OCI-LY7 (cell line): ENCODE measurements at regions not wholly inside any gene's neighbourhood (a gene's known extent, or its start where the extent isn't known, plus 50 kb on each side); places are given as distances from the start of the nearest gene placed in this dataset.

Experiments
- BruUV-seq: library from RNA; stranded (reverse); fragments of 400-500 nt; replicated peaks from 2 replicates; lab custom pipeline; 2021; lab: Mats Ljungman, UMichigan
- CTCF ChIA-PET: fragments of 300-600 bp; sonication (Branson Sonifier 250); formaldehyde crosslinking; loops from one replicate; lab custom pipeline; 2022; ENCODE audit warnings: antibody characterized with exemption; ENCODE audit not compliant: unreplicated experiment; lab: Charles Lee
- POLR2A ChIA-PET: fragments of 300-600 bp; sonication (Branson Sonifier 250); formaldehyde crosslinking; loops from one replicate; lab custom pipeline; 2022; ENCODE audit warnings: antibody characterized with exemption; lab: Charles Lee
- DNase-seq: peaks from one replicate; pipeline ENCODE4 v3.0.0-alpha.2; 2015; ENCODE audit warnings: low spot score
- H2AFZ ChIP-seq: fragments of 200-600 bp; sonication (generic), shearing (Covaris generic); 2 replicates; pipeline ENCODE4 v1.6.1; 2014; ENCODE audit warnings: mild to moderate bottlenecking, antibody characterized with exemption, low read length, moderate library complexity
- H3K27ac ChIP-seq: fragments of 200-600 bp; sonication (generic); 2 replicates; pipeline ENCODE4 v1.5.1; 2014; ENCODE audit warnings: mixed run types, low read depth, mild to moderate bottlenecking, moderate library complexity, low read length, inconsistent platforms; ENCODE audit not compliant: poor library complexity, severe bottlenecking
- H3K36me3 ChIP-seq: fragments of 200-600 bp; sonication (generic); 2 replicates; pipeline ENCODE4 v1.6.1; 2014; ENCODE audit warnings: mild to moderate bottlenecking, antibody characterized with exemption, low read length, moderate library complexity, mixed read lengths; ENCODE audit not compliant: insufficient read depth
- H3K4me1 ChIP-seq: fragments of 200-600 bp; sonication (generic); 2 replicates; pipeline ENCODE4 v1.5.1; 2014; ENCODE audit warnings: mild to moderate bottlenecking, low read length; ENCODE audit not compliant: insufficient read depth, poor library complexity, severe bottlenecking
- H3K4me2 ChIP-seq: fragments of 200-600 bp; sonication (generic); 2 replicates; pipeline ENCODE4 v1.6.1; 2014; ENCODE audit warnings: mild to moderate bottlenecking, low read length
- H3K4me3 ChIP-seq: fragments of 200-600 bp; sonication (generic); 2 replicates; pipeline ENCODE4 v1.5.1; 2014; ENCODE audit warnings: mild to moderate bottlenecking, low read depth, low read length; ENCODE audit not compliant: poor library complexity, severe bottlenecking
- H3K79me2 ChIP-seq: fragments of 200-600 bp; sonication (generic); 2 replicates; pipeline ENCODE4 v1.6.1; 2016; ENCODE audit warnings: low read depth, mild to moderate bottlenecking, low read length, moderate library complexity, mixed read lengths; ENCODE audit not compliant: insufficient read depth
- H3K9me2 ChIP-seq: fragments of 200-600 bp; sonication (generic); 2 replicates; pipeline ENCODE4 v1.6.1; 2016; ENCODE audit warnings: mild to moderate bottlenecking, low read length, mixed read lengths; ENCODE audit not compliant: insufficient read depth
- H3K9me3 ChIP-seq: fragments of 200-600 bp; sonication (generic); 2 replicates; pipeline ENCODE4 v1.6.1; 2014; ENCODE audit warnings: mild to moderate bottlenecking, mixed run types, low read length, mixed read lengths
- H4K20me1 ChIP-seq: fragments of 200-600 bp; sonication (generic); 2 replicates; pipeline ENCODE4 v1.6.1; 2014; ENCODE audit warnings: mild to moderate bottlenecking, antibody characterized with exemption, low read length, moderate library complexity, mixed read lengths; ENCODE audit not compliant: insufficient read depth
- CTCF ChIP-seq: fragments of 200-600 bp; sonication (generic); conservative IDR thresholded peaks from 2 replicates; pipeline ENCODE4 v1.5.1; 2014; ENCODE audit warnings: mild to moderate bottlenecking, antibody characterized with exemption, low read length, moderate library complexity, mixed read lengths
- EZH2phosphoT487 ChIP-seq: fragments of 200-600 bp; sonication (generic); IDR thresholded peaks from 2 replicates; pipeline ENCODE4 v1.6.1; 2018; ENCODE audit warnings: low read depth, borderline replicate concordance, mild to moderate bottlenecking, mixed run types, antibody characterized with exemption, low read length, moderate library complexity, mixed read lengths
- intact Hi-C: fragments of 100-400 bp; cut with micrococcal nuclease; formaldehyde crosslinking; loops from one replicate; pipeline ENCODE4 v1.10.0; 2022; ENCODE audit not compliant: unreplicated experiment

DNA sequence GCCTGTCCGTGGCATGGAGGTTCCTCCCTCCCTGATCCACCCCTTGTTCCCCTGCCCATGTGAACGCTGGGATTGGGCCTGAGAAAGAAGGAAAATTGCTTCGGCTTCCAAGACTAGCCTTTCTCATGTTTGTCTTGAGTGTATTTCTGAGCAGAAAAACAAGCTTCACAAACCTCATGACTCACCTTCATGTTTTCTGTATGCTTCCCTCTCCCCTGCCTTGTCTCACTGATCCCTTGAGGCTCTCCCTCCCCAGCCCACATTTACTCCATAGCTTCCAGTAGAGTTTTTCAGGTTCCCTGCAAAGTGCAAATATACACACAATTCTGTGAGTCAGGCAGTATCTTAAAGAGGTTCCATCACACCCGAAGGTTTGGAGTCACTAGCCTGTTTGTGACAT is 572.4 kb downstream of the UQCRFS1 start:
- Histone ChIP-seq H3K27ac (no peak overlapping the region), H3K4me1 (no peaks in the 10 kb centered on the region), H3K9me3 (no peaks in the 10 kb centered on the region), H2AFZ (no peak overlapping the region), H3K4me3 (no peak overlapping the region), H3K79me2 (no peaks in the 10 kb centered on the region), H3K4me2 (no peak overlapping the region), H4K20me1 (no peaks in the 10 kb centered on the region), H3K9me2 (no peaks in the 10 kb centered on the region), H3K36me3 (no peaks in the 10 kb centered on the region)
- TF ChIP-seq EZH2phosphoT487 (no peak), CTCF (no peak)
- ChIA-PET CTCF (no interaction called here), POLR2A (no interaction called here)
- DNase-seq = no peak
- intact Hi-C loops = no loop called here
- no TSS peak for BruUV-seq

GRCh38 chr19:28638445-28638844 is 574.5 kb downstream of the UQCRFS1 start:
- no peak for TF ChIP-seq EZH2phosphoT487
- no peak for TF ChIP-seq CTCF
- CTCF ChIA-PET = no interaction called here
- Histone ChIP-seq H3K36me3 (no peaks in the 10 kb centered on the region), H3K79me2 (no peaks in the 10 kb centered on the region), H2AFZ (no peak overlapping the region), H4K20me1 (no peaks in the 10 kb centered on the region), H3K9me3 (0 out of 2 replicates have a peak, but pooled peaks cover 9% of the 10 kb centered on the region), H3K27ac (no peak overlapping the region), H3K4me3 (no peak overlapping the region), H3K4me2 (no peak overlapping the region), H3K4me1 (peaks cover 8% of the 10 kb centered on the region), H3K9me2 (no peaks in the 10 kb centered on the region)
- POLR2A ChIA-PET = no interaction called here
- BruUV-seq = no TSS peak
- intact Hi-C loops = no loop called here
- DNase-seq = no peak

DNA sequence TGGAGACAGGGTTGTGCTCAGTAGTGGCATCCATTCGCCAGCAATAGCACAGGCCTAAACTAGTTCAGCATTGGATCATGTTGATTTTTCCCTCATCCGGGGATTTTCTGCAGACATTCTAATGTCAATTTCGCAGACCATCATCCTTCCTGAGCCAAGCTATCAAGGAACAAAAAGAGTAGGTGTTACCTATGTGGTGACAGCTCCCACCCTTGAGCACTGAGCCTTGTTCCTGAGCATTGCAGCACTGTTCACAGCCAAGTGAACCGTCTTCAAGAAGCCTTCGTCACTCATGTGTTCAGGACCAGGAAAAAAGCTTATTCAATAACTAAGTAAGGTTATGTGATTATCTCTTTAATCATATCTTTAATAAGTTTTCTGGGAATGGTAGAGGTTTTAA is 576.2 kb downstream of the UQCRFS1 start:
- H2AFZ ChIP-seq = no peak overlapping the region
- TF ChIP-seq CTCF = no peak
- TF ChIP-seq EZH2phosphoT487 = no peak
- CTCF ChIA-PET = no interaction called here
- POLR2A ChIA-PET = no interaction called here
- no TSS peak for BruUV-seq
- intact Hi-C loops = no loop called here
- no peaks in the 10 kb centered on the region for H3K36me3 ChIP-seq
- no peaks in the 10 kb centered on the region for H3K79me2 ChIP-seq
- 0 out of 2 replicates have a peak, but pooled peaks cover 9% of the 10 kb centered on the region for H3K9me3 ChIP-seq
- H3K27ac ChIP-seq = no peak overlapping the region
- no peaks in the 10 kb centered on the region for H4K20me1 ChIP-seq
- H3K4me1 ChIP-seq = peaks cover 25% of the 10 kb centered on the region
- no peak overlapping the region for H3K4me3 ChIP-seq
- H3K9me2 ChIP-seq = no peaks in the 10 kb centered on the region
- DNase-seq = no peak
- H3K4me2 ChIP-seq = no peak overlapping the region
